GM23248 (cell line): ENCODE measurements at regions not wholly inside any gene's neighbourhood (a gene's known extent, or its start where the extent isn't known, plus 50 kb on each side); places are given as distances from the start of the nearest gene placed in this dataset. TPM values are rescaled to one million over a fixed set of nuclear protein-coding genes. Genes with fewer than 3 reads are reported as not detected.

ENCODE experiments used
- DNase-seq: peaks from one replicate; pipeline ENCODE4 v3.0.0-alpha.2; 2015
- H2AFZ ChIP-seq: fragments of 200-600 bp; sonication (generic); 2 replicates; pipeline ENCODE4 v1.6.1; 2016; ENCODE audit warnings: antibody characterized with exemption
- H3F3A ChIP-seq: fragments of 200-600 bp; sonication (generic); 2 replicates; pipeline ENCODE4 v1.6.1; 2016; ENCODE audit warnings: mild to moderate bottlenecking, antibody characterized with exemption, mixed run types; ENCODE audit not compliant: insufficient read depth
- H3K27ac ChIP-seq: fragments of 200-600 bp; sonication (generic); 2 replicates; pipeline ENCODE4 v1.5.1; 2016; ENCODE audit warnings: mild to moderate bottlenecking
- H3K27me3 ChIP-seq: fragments of 200-600 bp; sonication (generic); replicated peaks from 2 replicates; pipeline ENCODE4 v1.6.1; 2016; ENCODE audit warnings: mild to moderate bottlenecking; ENCODE audit not compliant: insufficient read depth
- H3K36me3 ChIP-seq: fragments of 200-600 bp; sonication (generic); 2 replicates; pipeline ENCODE4 v1.6.1; 2016; ENCODE audit warnings: low read depth, mild to moderate bottlenecking
- H3K4me1 ChIP-seq: fragments of 200-600 bp; sonication (generic); 2 replicates; pipeline ENCODE4 v1.6.1; 2016; ENCODE audit warnings: mild to moderate bottlenecking; ENCODE audit not compliant: insufficient read depth
- H3K4me2 ChIP-seq: fragments of 200-600 bp; sonication (generic); one replicate; pipeline ENCODE4 v1.6.1; 2016; ENCODE audit warnings: mild to moderate bottlenecking; ENCODE audit not compliant: unreplicated experiment
- H3K4me3 ChIP-seq: fragments of 200-600 bp; sonication (generic); 2 replicates; pipeline ENCODE4 v1.5.1; 2016; ENCODE audit warnings: mild to moderate bottlenecking
- H3K79me2 ChIP-seq: fragments of 200-600 bp; sonication (generic); 2 replicates; pipeline ENCODE4 v1.6.1; 2016; ENCODE audit warnings: mild to moderate bottlenecking; ENCODE audit not compliant: insufficient read depth
- H3K9ac ChIP-seq: fragments of 200-600 bp; sonication (generic); 2 replicates; pipeline ENCODE4 v1.6.1; 2016; ENCODE audit warnings: mild to moderate bottlenecking
- H3K9me2 ChIP-seq: fragments of 200-600 bp; sonication (generic); 2 replicates; pipeline ENCODE4 v1.6.1; 2016; ENCODE audit warnings: mixed run types, mild to moderate bottlenecking, moderate library complexity; ENCODE audit not compliant: insufficient read depth
- H3K9me3 ChIP-seq: fragments of 200-600 bp; sonication (generic); one replicate; pipeline ENCODE4 v1.6.1; 2017; ENCODE audit warnings: low read depth
- H4K20me1 ChIP-seq: fragments of 200-600 bp; sonication (generic); 2 replicates; pipeline ENCODE4 v1.6.0; 2016; ENCODE audit not compliant: insufficient read depth
- EZH2 ChIP-seq: fragments of 200-600 bp; sonication (generic); IDR thresholded peaks from 2 replicates; pipeline ENCODE4 v1.6.1; 2018; ENCODE audit warnings: antibody characterized with exemption, mild to moderate bottlenecking; ENCODE audit not compliant: insufficient read depth, poor library complexity, severe bottlenecking
- EZH2phosphoT487 ChIP-seq: fragments of 200-600 bp; sonication (generic); IDR thresholded peaks from 2 replicates; pipeline ENCODE4 v1.6.1; 2018; ENCODE audit warnings: antibody characterized with exemption, moderate library complexity, mild to moderate bottlenecking, low read depth; ENCODE audit not compliant: insufficient read depth
- WGBS, 2 experiments: methylation state at CpG; one replicate each; pipeline ENCODE4 v1.1.6; 2015 to 2017; ENCODE audit warnings: low lambda C conversion rate in 2 of 2, low coverage in 1 of 2; ENCODE audit errors: missing lambda C conversion rate in 2 of 2; 5-methylcytosine and 5-hydroxymethylcytosine counted together
- in situ Hi-C: fragments of 300-500 bp; cut with MboI; formaldehyde crosslinking; loops from 2 replicates; pipeline ENCODE4 v1.15.0; 2020
- small RNA-seq: library from RNA; depleted of rRNA; stranded (forward); fragments of <200 nt; gene quantifications from one replicate; pipeline ENCODE3, GENCODE V24; 2014; ENCODE audit warnings: low read depth, low replicate concordance

DNA sequence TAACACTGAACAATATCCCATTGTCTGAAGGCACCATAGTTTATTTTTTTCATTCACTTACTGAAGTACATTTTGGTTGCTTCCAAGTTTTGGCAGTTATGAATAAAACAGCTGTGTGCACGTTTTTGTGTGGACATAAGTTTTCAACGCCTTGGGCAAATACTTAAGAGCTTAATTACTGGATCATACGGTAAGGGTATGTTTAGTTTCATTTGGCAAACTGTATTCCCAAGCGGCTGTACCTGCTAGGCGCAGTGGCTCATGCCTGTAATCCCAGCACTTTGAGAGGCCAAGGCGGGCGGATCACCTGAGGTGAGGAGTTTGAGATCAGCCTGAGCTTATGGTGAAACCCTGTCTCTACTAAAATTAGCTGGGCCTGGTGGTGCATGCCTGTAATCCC, 63.7 kb upstream of the FAM120A start:
- Histone ChIP-seq H4K20me1 (no peaks in the 10 kb centered on the region), H3K27ac (no peak overlapping the region), H2AFZ (no peak overlapping the region), H3K9me3 (no peaks in the 10 kb centered on the region), H3K9ac (no peak overlapping the region), H3K4me3 (no peak overlapping the region), H3K4me2 (no peak overlapping the region), H3K9me2 (no peaks in the 10 kb centered on the region), H3K4me1 (no peaks in the 10 kb centered on the region), H3K27me3 (no peaks in the 10 kb centered on the region), H3K79me2 (no peaks in the 10 kb centered on the region), H3F3A (no peaks in the 10 kb centered on the region), H3K36me3 (no peaks in the 10 kb centered on the region)
- WGBS, 2 experiments: 58 to 61% methylated on average over 7 of the region's 7 CpGs
- in situ Hi-C loops: no loop called here
- TF ChIP-seq EZH2phosphoT487 (no peak), EZH2 (no peak)
- DNase-seq: no peak

DNA sequence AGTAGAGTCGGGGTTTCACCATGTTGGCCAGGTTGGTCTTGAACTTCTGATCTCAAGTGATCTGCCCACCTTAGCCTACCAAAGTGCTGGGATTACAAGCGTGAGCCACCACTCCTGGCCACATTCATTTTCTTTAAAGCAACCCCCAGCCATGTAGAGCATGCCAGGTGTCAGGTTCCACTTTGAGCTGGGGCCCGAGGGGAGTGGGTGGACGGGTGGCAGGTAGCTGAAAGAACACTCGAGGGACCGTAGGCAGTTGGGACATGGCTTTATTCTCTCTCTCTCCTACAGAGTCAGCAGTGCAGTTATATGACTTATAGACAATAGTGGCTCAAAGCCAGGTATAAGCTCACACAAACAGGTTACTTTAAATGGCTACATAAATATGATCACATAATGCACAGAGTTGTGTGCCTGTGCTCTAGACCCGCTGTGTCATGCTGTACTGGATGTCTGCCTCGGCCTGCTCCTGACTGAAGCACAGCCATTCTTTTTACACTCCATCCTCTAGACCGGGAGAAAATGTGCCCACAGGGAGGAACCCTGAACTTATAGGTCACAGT, 60.5 kb upstream of the FAM120A start:
- no peaks in the 10 kb centered on the region for H3K79me2 ChIP-seq
- H2AFZ ChIP-seq: no peak overlapping the region
- no peaks in the 10 kb centered on the region for H3F3A ChIP-seq
- no peak overlapping the region for H3K9ac ChIP-seq
- TF ChIP-seq EZH2 (no peak), EZH2phosphoT487 (no peak)
- no peaks in the 10 kb centered on the region for H4K20me1 ChIP-seq
- in situ Hi-C loops: no loop called here
- no peak overlapping the region for H3K27ac ChIP-seq
- no peaks in the 10 kb centered on the region for H3K9me3 ChIP-seq
- no peaks in the 10 kb centered on the region for H3K27me3 ChIP-seq
- DNase-seq: no peak
- no peaks in the 10 kb centered on the region for H3K9me2 ChIP-seq
- WGBS, 2 experiments: 31 to 37% methylated on average over 9 of the region's 9 CpGs
- no peak overlapping the region for H3K4me2 ChIP-seq
- no peak overlapping the region for H3K4me3 ChIP-seq
- no peaks in the 10 kb centered on the region for H3K36me3 ChIP-seq
- no peaks in the 10 kb centered on the region for H3K4me1 ChIP-seq

DNA sequence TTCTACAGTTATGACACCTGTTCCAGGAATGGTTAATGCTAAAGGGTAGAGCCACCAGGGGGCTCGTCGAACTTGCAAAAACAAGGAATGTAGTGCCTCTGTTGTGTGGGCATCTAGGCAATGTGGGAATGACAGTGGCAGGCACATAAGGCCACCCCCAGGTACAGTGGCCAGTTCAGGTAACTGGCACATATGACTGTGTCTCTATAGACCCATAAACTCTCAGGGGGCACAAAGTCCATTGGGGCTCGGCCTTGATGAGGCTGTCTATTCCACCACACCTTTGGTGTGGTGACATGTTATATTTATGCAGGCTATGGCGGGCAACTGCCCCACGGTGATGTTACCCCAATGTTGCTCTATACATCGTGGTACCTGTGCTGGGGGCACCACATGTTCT, 59.6 kb upstream of the FAM120A start:
- Histone ChIP-seq H4K20me1 (no peaks in the 10 kb centered on the region), H3K79me2 (no peaks in the 10 kb centered on the region), H3K27me3 (no peaks in the 10 kb centered on the region), H3K9me2 (no peaks in the 10 kb centered on the region), H3K4me1 (no peaks in the 10 kb centered on the region), H3F3A (no peaks in the 10 kb centered on the region), H3K27ac (no peak overlapping the region), H3K9me3 (no peaks in the 10 kb centered on the region), H3K4me2 (no peak overlapping the region), H3K9ac (no peak overlapping the region), H2AFZ (no peak overlapping the region), H3K36me3 (no peaks in the 10 kb centered on the region), H3K4me3 (no peak overlapping the region)
- in situ Hi-C loops: no loop called here
- TF ChIP-seq EZH2 (no peak), EZH2phosphoT487 (no peak)
- no peak for DNase-seq
- 37 to 53% methylated on average over 6 of the region's 6 CpGs for WGBS, 2 experiments

DNA sequence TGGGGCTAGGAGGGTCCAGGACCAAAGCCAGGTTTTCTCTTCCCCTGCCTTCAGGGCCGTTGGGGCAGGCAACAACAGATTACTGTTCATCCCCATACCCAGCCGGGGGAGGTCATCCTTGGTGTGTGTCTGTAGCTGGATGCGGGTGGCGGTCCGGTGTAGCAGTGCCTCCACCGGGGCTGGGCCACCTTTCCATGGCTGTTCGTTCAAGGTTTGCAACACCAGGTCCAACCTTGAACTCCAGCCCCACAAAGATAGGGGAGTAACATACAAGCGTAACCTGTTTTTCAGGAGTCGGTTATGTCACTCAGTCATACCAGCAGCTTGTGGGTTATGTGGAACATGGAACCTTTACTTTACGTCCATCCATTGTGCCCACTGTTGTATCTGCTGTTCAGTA, 58.5 kb upstream of the FAM120A start:
- Histone ChIP-seq H3K4me3 (no peak overlapping the region), H3K4me2 (no peak overlapping the region), H3K36me3 (no peaks in the 10 kb centered on the region), H3K9me3 (no peaks in the 10 kb centered on the region), H3F3A (no peaks in the 10 kb centered on the region), H4K20me1 (no peaks in the 10 kb centered on the region), H3K9ac (no peak overlapping the region), H3K79me2 (no peaks in the 10 kb centered on the region), H3K27ac (no peak overlapping the region), H3K9me2 (no peaks in the 10 kb centered on the region), H3K27me3 (no peaks in the 10 kb centered on the region), H2AFZ (no peak overlapping the region), H3K4me1 (no peaks in the 10 kb centered on the region)
- in situ Hi-C loops: no loop called here
- 63 to 69% methylated on average over 10 of the region's 10 CpGs for WGBS, 2 experiments
- TF ChIP-seq EZH2: no peak
- no peak for TF ChIP-seq EZH2phosphoT487
- DNase-seq: no peak

Small RNA genes in the stretch of these regions (small RNA-seq; reads per million reads assigned to genes)
- gene RNU6-829P: not detected
